ENCODE measurements at regions not wholly inside any gene's neighbourhood (a gene's known extent, or its start where the extent isn't known, plus 50 kb on each side); places are given as distances from the start of the nearest gene placed in this dataset.

DNA sequence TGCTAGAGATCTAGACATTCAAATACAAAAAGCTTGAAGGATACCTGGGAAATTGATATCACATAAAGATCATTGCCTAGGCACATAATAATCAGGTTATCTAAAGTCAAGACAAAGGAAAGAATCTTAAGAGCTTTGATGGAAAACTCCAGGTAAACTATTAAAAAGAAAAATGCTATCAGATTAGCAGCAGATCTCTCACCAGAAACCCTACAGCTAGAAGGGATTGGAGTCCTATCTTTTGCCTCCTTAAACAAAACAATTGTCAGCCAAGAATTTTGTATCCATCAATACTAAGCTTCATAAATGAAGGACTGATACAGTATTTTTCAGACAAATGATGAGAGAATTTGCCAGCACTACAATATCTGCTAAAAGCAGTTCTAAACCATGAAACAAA lies 682.4 kb upstream of the ATXN8OS start:
- TF ChIP-seq, protein P1, sequence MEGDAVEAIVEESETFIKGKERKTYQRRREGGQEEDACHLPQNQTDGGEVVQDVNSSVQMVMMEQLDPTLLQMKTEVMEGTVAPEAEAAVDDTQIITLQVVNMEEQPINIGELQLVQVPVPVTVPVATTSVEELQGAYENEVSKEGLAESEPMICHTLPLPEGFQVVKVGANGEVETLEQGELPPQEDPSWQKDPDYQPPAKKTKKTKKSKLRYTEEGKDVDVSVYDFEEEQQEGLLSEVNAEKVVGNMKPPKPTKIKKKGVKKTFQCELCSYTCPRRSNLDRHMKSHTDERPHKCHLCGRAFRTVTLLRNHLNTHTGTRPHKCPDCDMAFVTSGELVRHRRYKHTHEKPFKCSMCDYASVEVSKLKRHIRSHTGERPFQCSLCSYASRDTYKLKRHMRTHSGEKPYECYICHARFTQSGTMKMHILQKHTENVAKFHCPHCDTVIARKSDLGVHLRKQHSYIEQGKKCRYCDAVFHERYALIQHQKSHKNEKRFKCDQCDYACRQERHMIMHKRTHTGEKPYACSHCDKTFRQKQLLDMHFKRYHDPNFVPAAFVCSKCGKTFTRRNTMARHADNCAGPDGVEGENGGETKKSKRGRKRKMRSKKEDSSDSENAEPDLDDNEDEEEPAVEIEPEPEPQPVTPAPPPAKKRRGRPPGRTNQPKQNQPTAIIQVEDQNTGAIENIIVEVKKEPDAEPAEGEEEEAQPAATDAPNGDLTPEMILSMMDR (IDR thresholded peaks at IDR 0.05): no peak
- no peak for TF ChIP-seq POLR2A (IDR thresholded peaks at IDR 0.05)
